Panc1 (cell line): ENCODE measurements at regions not wholly inside any gene's neighbourhood (a gene's known extent, or its start where the extent isn't known, plus 50 kb on each side); places are given as distances from the start of the nearest gene placed in this dataset.
"Not testable (repeated sequence)": the region's sequence is repeated elsewhere in the genome, so short reads cannot be mapped to it uniquely, and the experiment has no call there.

Experiments
- ATAC-seq: fragments of 200-7000 bp; cut with Tn5 transposase; 2 replicates; pipeline ENCODE4 v1.9.1; 2020; ENCODE audit warnings: mild to moderate bottlenecking, moderate library complexity
- BruUV-seq: library from RNA; stranded (reverse); fragments of 400-500 nt; replicated peaks from 2 replicates; lab custom pipeline; 2021; lab: Mats Ljungman, UMichigan
- CTCF ChIA-PET: fragments of 300-600 bp; sonication (Branson Sonifier 250); formaldehyde crosslinking; loops from one replicate; lab custom pipeline; 2022; ENCODE audit warnings: antibody characterized with exemption; lab: Charles Lee
- POLR2A ChIA-PET: fragments of 300-600 bp; sonication (Branson Sonifier 250); formaldehyde crosslinking; loops from one replicate; lab custom pipeline; 2022; ENCODE audit warnings: antibody characterized with exemption; lab: Charles Lee
- DNase-seq: peaks from one replicate; pipeline ENCODE4 v3.0.0-alpha.2; 2010; ENCODE audit warnings: low read depth, low spot score
- H3K27ac ChIP-seq: 2 replicates; pipeline ENCODE4 v1.5.1; 2011; ENCODE audit warnings: mild to moderate bottlenecking, low read length, inconsistent platforms
- H3K27me3 ChIP-seq: fragments of 200-500 bp; sonication (Bioruptor generic); 2 replicates; pipeline ENCODE4 v1.6.0; 2014; ENCODE audit warnings: low read length, inconsistent platforms; ENCODE audit not compliant: control insufficient read depth, insufficient read depth
- H3K36me3 ChIP-seq: fragments of 200-500 bp; sonication (Bioruptor generic); 2 replicates; pipeline ENCODE4 v1.5.1; 2014; ENCODE audit warnings: inconsistent platforms, mild to moderate bottlenecking, low read length, moderate library complexity; ENCODE audit not compliant: control insufficient read depth, insufficient read depth
- H3K4me1 ChIP-seq: 2 replicates; pipeline ENCODE4 v1.5.1; 2011; ENCODE audit warnings: inconsistent platforms, mild to moderate bottlenecking, low read length, moderate library complexity; ENCODE audit not compliant: control insufficient read depth, insufficient read depth
- H3K4me3 ChIP-seq, 2 experiments: 2 replicates each; pipeline ENCODE4 v1.5.1; 2011 to 2012; ENCODE audit warnings: low read depth in 2 of 2, low read length in 2 of 2, mild to moderate bottlenecking in 2 of 2, inconsistent platforms in 1 of 2, moderate library complexity in 1 of 2
- H3K9me3 ChIP-seq: fragments of 200-500 bp; sonication (Bioruptor generic); 2 replicates; pipeline ENCODE4 v1.5.1; 2014; ENCODE audit warnings: low read depth, mild to moderate bottlenecking, inconsistent platforms, low read length, moderate library complexity; ENCODE audit not compliant: control insufficient read depth, insufficient read depth
- POLR2AphosphoS5 ChIP-seq: IDR thresholded peaks from 2 replicates; pipeline ENCODE4 v1.6.1; 2012; ENCODE audit warnings: mild to moderate bottlenecking, low read depth, low read length, moderate library complexity
- SIN3A ChIP-seq: IDR thresholded peaks from 2 replicates; pipeline ENCODE4 v1.6.1; 2012; ENCODE audit warnings: low read depth, mild to moderate bottlenecking, low read length, moderate library complexity, borderline replicate concordance; ENCODE audit not compliant: insufficient read depth
- TCF7L2 ChIP-seq: IDR thresholded peaks from 2 replicates; pipeline ENCODE4 v1.6.1; 2011; ENCODE audit warnings: mild to moderate bottlenecking, low read depth, low read length, inconsistent platforms
- in situ Hi-C: cut with HindIII; loops from 2 replicates; pipeline ENCODE4 v1.10.0; 2016; ENCODE audit warnings: low sequenced_read_pairs, low pct_unique_long_range_greater_than_20kb
- intact Hi-C: fragments of 100-400 bp; cut with micrococcal nuclease; formaldehyde crosslinking; loops from one replicate; pipeline ENCODE4 v1.10.0; 2022; ENCODE audit not compliant: unreplicated experiment
- TF ChIP-seq, protein P1 (sequence below), 2 experiments: IDR thresholded peaks; 2 replicates each; pipeline ENCODE4 v1.6.1; 2011 to 2012; ENCODE audit warnings: low read depth in 2 of 2, control low read depth in 1 of 2, low read length in 1 of 2, mild to moderate bottlenecking in 1 of 2, moderate library complexity in 1 of 2; ENCODE audit not compliant: insufficient read depth in 1 of 2
- TF ChIP-seq, protein P2 (sequence below): fragments of 450-650 bp; IDR thresholded peaks from 2 replicates; pipeline ENCODE4 v1.5.1; 2017; ENCODE audit warnings: mild to moderate bottlenecking

DNA sequence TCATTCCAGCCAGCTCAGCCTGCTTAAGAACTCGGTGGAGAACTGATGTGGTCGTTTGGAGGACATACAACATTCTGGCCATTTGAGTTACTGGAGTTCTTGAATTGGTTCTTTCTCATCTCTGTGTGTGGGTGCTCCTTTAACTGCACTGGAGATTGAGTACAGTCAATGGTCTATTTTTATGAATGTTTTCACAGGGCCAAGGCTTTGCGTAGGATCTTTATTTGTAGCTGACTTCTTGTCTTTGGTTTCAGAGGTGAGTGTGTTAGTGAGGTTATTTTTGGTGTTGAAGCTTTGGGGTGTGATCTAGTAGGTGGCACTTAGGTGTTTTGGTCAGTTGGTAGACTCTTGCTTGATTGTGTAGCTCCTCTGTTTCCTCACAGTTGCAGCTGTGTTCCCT, 288.4 kb downstream of the LHFPL1 start:
- DNase-seq (no peak), ATAC-seq (no peak)
- no peaks in the 10 kb centered on the region for H3K4me1 ChIP-seq
- CTCF ChIA-PET: no interaction called here
- H3K4me3 ChIP-seq: no peak overlapping the region
- in situ Hi-C loops: no loop called here
- H3K27me3 ChIP-seq: no peaks in the 10 kb centered on the region
- H3K27ac ChIP-seq: no peak overlapping the region
- no peaks in the 10 kb centered on the region for H3K36me3 ChIP-seq
- BruUV-seq: no TSS peak
- no peaks in the 10 kb centered on the region for H3K9me3 ChIP-seq
- TF ChIP-seq SIN3A: no peak
- no peak for TF ChIP-seq TCF7L2
- no peak for TF ChIP-seq POLR2AphosphoS5
- TF ChIP-seq, protein P1, sequence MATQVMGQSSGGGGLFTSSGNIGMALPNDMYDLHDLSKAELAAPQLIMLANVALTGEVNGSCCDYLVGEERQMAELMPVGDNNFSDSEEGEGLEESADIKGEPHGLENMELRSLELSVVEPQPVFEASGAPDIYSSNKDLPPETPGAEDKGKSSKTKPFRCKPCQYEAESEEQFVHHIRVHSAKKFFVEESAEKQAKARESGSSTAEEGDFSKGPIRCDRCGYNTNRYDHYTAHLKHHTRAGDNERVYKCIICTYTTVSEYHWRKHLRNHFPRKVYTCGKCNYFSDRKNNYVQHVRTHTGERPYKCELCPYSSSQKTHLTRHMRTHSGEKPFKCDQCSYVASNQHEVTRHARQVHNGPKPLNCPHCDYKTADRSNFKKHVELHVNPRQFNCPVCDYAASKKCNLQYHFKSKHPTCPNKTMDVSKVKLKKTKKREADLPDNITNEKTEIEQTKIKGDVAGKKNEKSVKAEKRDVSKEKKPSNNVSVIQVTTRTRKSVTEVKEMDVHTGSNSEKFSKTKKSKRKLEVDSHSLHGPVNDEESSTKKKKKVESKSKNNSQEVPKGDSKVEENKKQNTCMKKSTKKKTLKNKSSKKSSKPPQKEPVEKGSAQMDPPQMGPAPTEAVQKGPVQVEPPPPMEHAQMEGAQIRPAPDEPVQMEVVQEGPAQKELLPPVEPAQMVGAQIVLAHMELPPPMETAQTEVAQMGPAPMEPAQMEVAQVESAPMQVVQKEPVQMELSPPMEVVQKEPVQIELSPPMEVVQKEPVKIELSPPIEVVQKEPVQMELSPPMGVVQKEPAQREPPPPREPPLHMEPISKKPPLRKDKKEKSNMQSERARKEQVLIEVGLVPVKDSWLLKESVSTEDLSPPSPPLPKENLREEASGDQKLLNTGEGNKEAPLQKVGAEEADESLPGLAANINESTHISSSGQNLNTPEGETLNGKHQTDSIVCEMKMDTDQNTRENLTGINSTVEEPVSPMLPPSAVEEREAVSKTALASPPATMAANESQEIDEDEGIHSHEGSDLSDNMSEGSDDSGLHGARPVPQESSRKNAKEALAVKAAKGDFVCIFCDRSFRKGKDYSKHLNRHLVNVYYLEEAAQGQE (IDR thresholded peaks at IDR 0.05; ENCODE audit: insufficient read depth in 1 of 2, low read depth in 2 of 2, low read length in 1 of 2): no peak
- TF ChIP-seq, protein P2, sequence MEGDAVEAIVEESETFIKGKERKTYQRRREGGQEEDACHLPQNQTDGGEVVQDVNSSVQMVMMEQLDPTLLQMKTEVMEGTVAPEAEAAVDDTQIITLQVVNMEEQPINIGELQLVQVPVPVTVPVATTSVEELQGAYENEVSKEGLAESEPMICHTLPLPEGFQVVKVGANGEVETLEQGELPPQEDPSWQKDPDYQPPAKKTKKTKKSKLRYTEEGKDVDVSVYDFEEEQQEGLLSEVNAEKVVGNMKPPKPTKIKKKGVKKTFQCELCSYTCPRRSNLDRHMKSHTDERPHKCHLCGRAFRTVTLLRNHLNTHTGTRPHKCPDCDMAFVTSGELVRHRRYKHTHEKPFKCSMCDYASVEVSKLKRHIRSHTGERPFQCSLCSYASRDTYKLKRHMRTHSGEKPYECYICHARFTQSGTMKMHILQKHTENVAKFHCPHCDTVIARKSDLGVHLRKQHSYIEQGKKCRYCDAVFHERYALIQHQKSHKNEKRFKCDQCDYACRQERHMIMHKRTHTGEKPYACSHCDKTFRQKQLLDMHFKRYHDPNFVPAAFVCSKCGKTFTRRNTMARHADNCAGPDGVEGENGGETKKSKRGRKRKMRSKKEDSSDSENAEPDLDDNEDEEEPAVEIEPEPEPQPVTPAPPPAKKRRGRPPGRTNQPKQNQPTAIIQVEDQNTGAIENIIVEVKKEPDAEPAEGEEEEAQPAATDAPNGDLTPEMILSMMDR: no peak
- POLR2A ChIA-PET: no interaction called here
- intact Hi-C loops: no loop called here

DNA sequence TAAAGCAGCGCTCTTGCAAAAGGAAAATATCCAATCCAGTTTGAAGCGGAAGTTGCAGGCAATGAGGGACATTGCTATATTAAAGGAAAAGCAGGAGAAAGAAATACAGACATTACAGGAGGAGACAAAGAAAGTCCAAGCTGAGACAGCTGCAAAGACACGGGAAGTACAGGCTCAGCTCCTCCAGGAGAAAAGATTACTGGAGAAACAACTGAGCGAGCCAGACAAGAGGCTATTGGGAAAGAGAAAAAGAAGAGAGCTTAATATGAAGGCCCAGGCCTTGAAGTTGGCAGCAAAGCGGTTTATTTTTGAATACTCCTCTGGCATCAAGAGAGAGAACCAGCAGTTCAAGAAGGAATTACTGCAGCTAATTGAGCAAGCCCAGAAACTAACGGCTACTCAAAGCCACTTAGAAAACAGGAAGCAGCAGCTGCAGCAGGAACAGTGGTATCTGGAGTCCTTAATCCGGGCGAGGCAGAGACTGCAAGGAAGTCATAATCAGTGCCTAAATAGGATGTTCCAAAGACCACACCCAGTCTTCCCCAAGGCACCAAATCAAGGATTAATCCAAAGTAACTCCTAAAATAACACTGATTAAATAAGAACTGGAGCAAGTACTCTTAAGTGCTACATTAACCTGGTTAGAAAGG, 298.0 kb downstream of the LHFPL1 start:
- H3K36me3 ChIP-seq, H3K4me1 ChIP-seq, H3K27ac ChIP-seq, POLR2A ChIA-PET, DNase-seq, H3K9me3 ChIP-seq, BruUV-seq, in situ Hi-C loops, H3K4me3 ChIP-seq, CTCF ChIA-PET, intact Hi-C loops, H3K27me3 ChIP-seq, ATAC-seq: not testable (repeated sequence)

DNA sequence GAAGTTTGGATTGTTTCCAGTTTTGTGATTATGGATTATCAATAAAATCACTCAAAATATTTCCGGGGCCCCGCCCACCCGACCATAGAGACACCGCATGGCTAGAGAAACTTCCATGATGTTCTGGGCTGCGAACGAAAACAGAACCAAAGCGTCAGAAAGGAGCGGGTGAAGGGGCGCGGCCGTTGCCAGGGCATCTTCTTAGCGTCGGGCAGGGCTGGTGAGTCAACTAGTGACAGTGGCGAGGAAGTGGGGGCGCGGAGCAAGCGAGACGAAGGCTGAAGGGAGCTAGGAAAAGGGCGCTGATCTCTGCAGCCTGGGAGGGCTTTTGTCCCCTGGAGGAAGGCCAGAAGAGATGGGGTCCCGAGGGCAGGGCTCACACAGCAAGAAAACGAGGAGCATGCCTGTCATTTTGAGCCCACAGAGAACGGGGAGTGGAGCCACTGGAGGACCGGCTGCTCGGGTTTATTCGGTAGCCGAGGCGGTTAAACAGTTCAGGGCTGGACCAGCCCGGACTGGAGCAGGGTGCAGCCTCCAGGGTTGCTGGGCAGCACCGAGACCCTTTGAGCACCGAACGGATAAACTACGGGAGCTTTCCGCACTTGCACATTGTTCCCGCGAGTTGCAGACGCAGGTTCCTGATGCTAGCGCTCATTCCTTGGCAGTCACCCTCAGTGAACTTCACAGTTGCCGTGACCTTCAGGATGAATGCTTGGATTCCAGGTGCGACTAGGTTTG, 298.1 kb upstream of the TRPC5 start:
- Histone ChIP-seq H3K4me3 (no peak overlapping the region), H3K9me3 (no peaks in the 10 kb centered on the region), H3K36me3 (no peaks in the 10 kb centered on the region), H3K27me3 (no peaks in the 10 kb centered on the region), H3K27ac (no peak overlapping the region), H3K4me1 (no peaks in the 10 kb centered on the region)
- in situ Hi-C loops (no loop called here), intact Hi-C loops (no loop called here)
- DNase-seq: no peak
- no TSS peak for BruUV-seq
- ChIA-PET CTCF (no interaction called here), POLR2A (no interaction called here)
- TF ChIP-seq, protein P2: no peak
- TF ChIP-seq POLR2AphosphoS5: no peak
- no peak for ATAC-seq
